Vagina (tissue), 2 donors: ENCODE measurements at regions not wholly inside any gene's neighbourhood (a gene's known extent, or its start where the extent isn't known, plus 50 kb on each side); places are given as distances from the start of the nearest gene placed in this dataset.
"Not testable (repeated sequence)": the region's sequence is repeated elsewhere in the genome, so short reads cannot be mapped to it uniquely, and the experiment has no call there.

Source experiments
- POLR2A ChIP-seq, 2 donors: fragments of 450-650 bp; IDR thresholded peaks; one replicate each; pipeline ENCODE4 v1.6.1; 2017; ENCODE audit warnings: antibody characterized with exemption in 2 of 2, mild to moderate bottlenecking in 2 of 2, moderate library complexity in 2 of 2
- TF ChIP-seq, protein P1 (sequence below), 3 experiments: fragments of 450-650 bp in 2 of 3; fragments of 200-600 bp in 1 of 3; sonication (generic) in 1 of 3; IDR thresholded peaks; one replicate each; pipeline ENCODE4 v1.5.1; 2017 to 2019; ENCODE audit warnings: antibody characterized with exemption in 3 of 3, mild to moderate bottlenecking in 2 of 3, moderate library complexity in 2 of 3

- TF ChIP-seq, protein P1, sequence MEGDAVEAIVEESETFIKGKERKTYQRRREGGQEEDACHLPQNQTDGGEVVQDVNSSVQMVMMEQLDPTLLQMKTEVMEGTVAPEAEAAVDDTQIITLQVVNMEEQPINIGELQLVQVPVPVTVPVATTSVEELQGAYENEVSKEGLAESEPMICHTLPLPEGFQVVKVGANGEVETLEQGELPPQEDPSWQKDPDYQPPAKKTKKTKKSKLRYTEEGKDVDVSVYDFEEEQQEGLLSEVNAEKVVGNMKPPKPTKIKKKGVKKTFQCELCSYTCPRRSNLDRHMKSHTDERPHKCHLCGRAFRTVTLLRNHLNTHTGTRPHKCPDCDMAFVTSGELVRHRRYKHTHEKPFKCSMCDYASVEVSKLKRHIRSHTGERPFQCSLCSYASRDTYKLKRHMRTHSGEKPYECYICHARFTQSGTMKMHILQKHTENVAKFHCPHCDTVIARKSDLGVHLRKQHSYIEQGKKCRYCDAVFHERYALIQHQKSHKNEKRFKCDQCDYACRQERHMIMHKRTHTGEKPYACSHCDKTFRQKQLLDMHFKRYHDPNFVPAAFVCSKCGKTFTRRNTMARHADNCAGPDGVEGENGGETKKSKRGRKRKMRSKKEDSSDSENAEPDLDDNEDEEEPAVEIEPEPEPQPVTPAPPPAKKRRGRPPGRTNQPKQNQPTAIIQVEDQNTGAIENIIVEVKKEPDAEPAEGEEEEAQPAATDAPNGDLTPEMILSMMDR (IDR thresholded peaks at IDR 0.05) = not testable (repeated sequence)
- TF ChIP-seq POLR2A (IDR thresholded peaks at IDR 0.05) = not testable (repeated sequence)
Observed at GRCh38 chr20:25997367-25998038, 300.9 kb upstream of the ZNF337 start.
